ENCODE measurements at regions not wholly inside any gene's neighbourhood (a gene's known extent, or its start where the extent isn't known, plus 50 kb on each side); places are given as distances from the start of the nearest gene placed in this dataset.

DNA sequence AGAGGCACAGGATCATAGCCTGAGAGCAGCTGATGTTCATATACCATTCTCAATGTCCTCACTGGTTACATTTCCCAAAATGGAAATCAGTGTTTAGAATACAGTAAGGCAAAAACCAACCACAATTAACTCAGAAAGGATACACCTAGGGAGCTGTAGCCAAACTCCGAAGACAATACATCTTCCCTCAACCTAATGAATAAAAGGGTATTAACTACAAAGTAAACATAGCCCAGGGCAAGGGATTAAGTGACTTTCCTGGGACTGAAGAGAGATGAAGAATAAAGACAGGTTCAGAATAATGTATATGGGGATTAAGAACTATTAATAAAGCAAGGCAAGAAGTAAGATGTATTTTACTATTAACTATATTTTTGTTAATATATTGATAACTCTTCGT, 79.5 kb downstream of the RPS29 start:
- Histone ChIP-seq H3K36me3 (no peaks in the 10 kb centered on the region), H3K27ac (no peak overlapping the region), H3K27me3 (ENCODE audit: insufficient read depth, low read depth, severe bottlenecking) (no peaks in the 10 kb centered on the region), H3K9me3 (ENCODE audit: severe bottlenecking) (peaks cover 3% of the 10 kb centered on the region), H3K4me3 (ENCODE audit: low read depth, low read length) (no peak overlapping the region)
- TF ChIP-seq, protein P1, sequence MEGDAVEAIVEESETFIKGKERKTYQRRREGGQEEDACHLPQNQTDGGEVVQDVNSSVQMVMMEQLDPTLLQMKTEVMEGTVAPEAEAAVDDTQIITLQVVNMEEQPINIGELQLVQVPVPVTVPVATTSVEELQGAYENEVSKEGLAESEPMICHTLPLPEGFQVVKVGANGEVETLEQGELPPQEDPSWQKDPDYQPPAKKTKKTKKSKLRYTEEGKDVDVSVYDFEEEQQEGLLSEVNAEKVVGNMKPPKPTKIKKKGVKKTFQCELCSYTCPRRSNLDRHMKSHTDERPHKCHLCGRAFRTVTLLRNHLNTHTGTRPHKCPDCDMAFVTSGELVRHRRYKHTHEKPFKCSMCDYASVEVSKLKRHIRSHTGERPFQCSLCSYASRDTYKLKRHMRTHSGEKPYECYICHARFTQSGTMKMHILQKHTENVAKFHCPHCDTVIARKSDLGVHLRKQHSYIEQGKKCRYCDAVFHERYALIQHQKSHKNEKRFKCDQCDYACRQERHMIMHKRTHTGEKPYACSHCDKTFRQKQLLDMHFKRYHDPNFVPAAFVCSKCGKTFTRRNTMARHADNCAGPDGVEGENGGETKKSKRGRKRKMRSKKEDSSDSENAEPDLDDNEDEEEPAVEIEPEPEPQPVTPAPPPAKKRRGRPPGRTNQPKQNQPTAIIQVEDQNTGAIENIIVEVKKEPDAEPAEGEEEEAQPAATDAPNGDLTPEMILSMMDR (IDR thresholded peaks at IDR 0.05; ENCODE audit: low read depth, low read length), result no peak
- DNase-seq, result no peak

DNA sequence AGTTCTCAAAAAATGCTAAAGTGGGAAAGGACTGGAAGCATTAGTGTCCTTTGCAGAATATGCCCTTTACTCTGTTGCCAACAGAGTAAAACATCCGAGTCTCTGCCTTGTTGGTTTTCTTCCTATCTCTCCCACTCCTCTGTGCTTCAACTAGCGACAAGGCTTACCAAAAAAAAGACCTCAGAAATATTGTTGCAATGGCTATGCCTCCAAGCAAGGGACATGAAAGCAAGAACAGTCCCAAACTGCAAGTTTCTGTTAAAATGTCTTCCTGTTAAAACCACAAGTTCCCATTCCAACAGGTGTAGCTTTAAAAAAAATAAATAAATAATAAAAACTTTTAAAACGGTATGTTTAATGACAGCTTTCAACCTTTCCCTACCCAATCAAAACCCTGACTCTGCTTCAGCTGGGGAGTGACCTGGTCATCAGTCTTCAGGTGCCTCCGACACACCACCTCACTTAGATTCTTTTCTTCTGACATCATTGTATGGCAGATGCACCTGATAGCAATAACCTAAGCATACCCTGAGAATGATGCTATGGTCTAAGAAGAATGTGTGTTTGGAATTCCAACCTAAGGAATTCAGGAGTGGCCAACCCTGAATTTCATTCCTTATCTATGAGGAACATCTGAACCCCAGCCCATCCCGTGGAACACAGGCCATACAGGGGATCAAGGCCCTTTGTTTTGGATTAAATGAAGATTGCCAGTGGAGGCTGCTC, 81.0 kb downstream of the RPS29 start:
- no peak for DNase-seq
- Histone ChIP-seq H3K9me3 (ENCODE audit: severe bottlenecking) (peaks cover 3% of the 10 kb centered on the region), H3K27me3 (ENCODE audit: insufficient read depth, low read depth, severe bottlenecking) (no peaks in the 10 kb centered on the region), H3K36me3 (no peaks in the 10 kb centered on the region), H3K4me3 (ENCODE audit: low read depth, low read length) (no peak overlapping the region), H3K27ac (no peak overlapping the region)
- TF ChIP-seq, protein P1 (IDR thresholded peaks at IDR 0.05; ENCODE audit: low read depth, low read length), result no peak

DNA sequence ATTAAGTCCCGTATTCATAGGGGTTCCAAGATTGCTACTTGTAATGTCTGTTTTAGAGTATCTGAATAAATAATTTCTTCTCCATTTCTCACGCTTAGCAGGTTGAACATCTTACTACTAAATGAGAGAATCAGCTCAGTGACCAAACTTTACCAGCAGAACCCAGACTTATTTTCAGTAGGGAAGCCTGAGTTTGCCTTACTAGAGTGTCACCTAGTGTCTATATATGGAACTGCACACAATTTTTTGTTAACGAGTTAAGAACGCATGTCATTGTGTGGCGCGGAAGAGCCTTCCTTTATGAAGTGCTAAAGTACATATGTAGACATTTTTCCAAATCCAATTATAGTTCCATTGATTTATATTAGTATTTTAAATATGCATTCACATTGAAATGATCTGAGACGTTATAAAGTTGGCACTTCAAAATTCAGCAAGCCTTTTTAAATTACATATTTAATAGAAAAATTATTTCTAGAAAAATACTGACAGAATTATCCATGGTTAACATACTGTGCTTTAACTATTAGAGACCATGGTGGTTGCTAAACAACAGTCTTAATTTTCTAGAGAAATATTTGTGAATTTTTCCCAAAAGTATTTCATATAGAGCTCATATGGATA, 88.3 kb downstream of the RPS29 start:
- TF ChIP-seq, protein P1 (IDR thresholded peaks at IDR 0.05; ENCODE audit: low read depth, low read length), result peak; percentile 71
- no peaks in the 10 kb centered on the region for H3K36me3 ChIP-seq
- no peak overlapping the region for H3K27ac ChIP-seq
- no peak overlapping the region for H3K4me3 ChIP-seq (ENCODE audit: low read depth, low read length)
- peak; percentile 15 for DNase-seq
- H3K9me3 ChIP-seq (ENCODE audit: severe bottlenecking), result no peaks in the 10 kb centered on the region
- no peaks in the 10 kb centered on the region for H3K27me3 ChIP-seq (ENCODE audit: insufficient read depth, low read depth, severe bottlenecking)

DNA sequence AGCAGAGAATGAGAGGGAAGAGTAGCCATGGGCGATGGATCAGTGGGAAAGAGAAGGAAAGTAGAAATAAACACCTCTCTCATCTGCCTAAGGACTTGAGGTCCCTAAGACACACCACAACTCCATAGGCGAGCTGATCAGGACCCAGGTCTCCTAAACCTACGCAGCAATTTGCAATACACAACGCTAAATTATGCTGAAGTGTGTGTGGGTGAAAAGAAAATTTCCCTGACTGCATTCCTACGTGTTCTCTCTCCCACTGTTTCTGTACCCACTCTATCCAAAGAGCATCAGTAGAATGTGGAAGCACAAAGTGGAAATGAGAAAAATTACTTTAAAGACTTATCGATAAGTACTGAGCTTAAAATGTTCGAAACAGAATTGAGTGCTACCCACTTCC, 88.9 kb downstream of the RPS29 start:
- no peaks in the 10 kb centered on the region for H3K9me3 ChIP-seq (ENCODE audit: severe bottlenecking)
- DNase-seq, result no peak
- TF ChIP-seq, protein P1 (IDR thresholded peaks at IDR 0.05; ENCODE audit: low read depth, low read length), result no peak

DNA sequence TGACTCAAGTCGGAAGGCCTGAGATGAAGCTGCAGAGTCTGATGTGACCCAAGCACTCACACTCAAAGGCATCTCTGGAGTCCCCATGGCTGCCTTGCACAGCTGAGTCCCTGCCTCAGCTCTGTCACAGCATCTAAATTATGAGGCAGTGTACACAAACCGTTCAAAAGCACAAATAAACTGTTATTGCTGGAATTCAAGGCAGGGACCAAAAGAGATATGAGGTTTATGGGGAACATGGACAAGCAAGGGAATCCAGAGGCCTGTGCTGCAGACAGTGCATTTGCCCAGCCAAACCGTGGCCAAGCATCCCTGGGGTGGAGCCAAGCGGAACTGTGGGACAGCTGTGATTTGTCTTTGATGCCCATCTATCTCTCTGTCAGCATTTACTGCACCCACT, 91.3 kb downstream of the RPS29 start:
- H3K27me3 ChIP-seq (ENCODE audit: insufficient read depth, low read depth, severe bottlenecking), result no peaks in the 10 kb centered on the region
- TF ChIP-seq, protein P1 (IDR thresholded peaks at IDR 0.05; ENCODE audit: low read depth, low read length), result no peak
- H3K27ac ChIP-seq, result no peak overlapping the region
- H3K9me3 ChIP-seq (ENCODE audit: severe bottlenecking), result no peaks in the 10 kb centered on the region
- H3K4me3 ChIP-seq (ENCODE audit: low read depth, low read length), result no peak overlapping the region
- no peak for DNase-seq
- no peaks in the 10 kb centered on the region for H3K36me3 ChIP-seq

More for the DNA sequence above, 88.9 kb downstream of the RPS29 start:
- H3K27me3 ChIP-seq (ENCODE audit: insufficient read depth, low read depth, severe bottlenecking), result no peaks in the 10 kb centered on the region
- no peak overlapping the region for H3K4me3 ChIP-seq (ENCODE audit: low read depth, low read length)
- no peak overlapping the region for H3K27ac ChIP-seq
- no peaks in the 10 kb centered on the region for H3K36me3 ChIP-seq
